ENCODE measurements at regions not wholly inside any gene's neighbourhood (a gene's known extent, or its start where the extent isn't known, plus 50 kb on each side); places are given as distances from the start of the nearest gene placed in this dataset.

GRCh38 chr12:34342048-34342447 lies 319.8 kb downstream of the ALG10 start:
- Histone ChIP-seq H3K27me3 (ENCODE audit: control insufficient read depth in 1 of 2, insufficient read depth in 2 of 2, low read length in 2 of 2) (peaks cover 10 to 79% of the 10 kb centered on the region in 2 experiments), H3K9me3 (ENCODE audit: low read length) (no peaks in the 10 kb centered on the region), H3K4me2 (ENCODE audit: low read depth, low read length) (no peak overlapping the region), H3K4me3 (replicated peaks in 1 of 3; ENCODE audit: insufficient read depth in 1 of 3, low read depth in 2 of 3, low read length in 3 of 3) (no peak overlapping the region), H4K20me1 (ENCODE audit: insufficient read depth, low read length) (no peaks in the 10 kb centered on the region), H3K4me1 (ENCODE audit: insufficient read depth, low read length) (peaks cover 17% of the 10 kb centered on the region; the same call in 1 of the 2 replicates), H2AFZ (ENCODE audit: low read length) (no peak overlapping the region), H3K36me3 (replicated peaks in 1 of 2; ENCODE audit: control insufficient read depth in 1 of 2, insufficient read depth in 2 of 2, low read length in 2 of 2) (no peaks in the 10 kb centered on the region), H3K27ac (ENCODE audit: extremely low read length, insufficient read depth, low read length) (no peak overlapping the region), H3K9ac (ENCODE audit: insufficient read depth, low read depth, low read length) (no peak overlapping the region), H3K79me2 (ENCODE audit: insufficient read depth, low read length) (no peaks in the 10 kb centered on the region)
- BruUV-seq (replicated peaks): no TSS peak
- FAIRE-seq (no peak), DNase-seq (ENCODE audit: low spot score) (no peak), ATAC-seq (no peak)
- WGBS (ENCODE audit: low lambda C conversion rate): 22% methylated on average over 20 of the region's 25 CpGs
- ChIA-PET POLR2A (no interaction called here), CTCF (ENCODE audit: low intra/inter-chr PET ratio, low total read pairs) (no interaction called here)
- TF ChIP-seq EEA1 (CRISPR knock-in tag; IDR thresholded peaks at IDR 0.05; ENCODE audit: borderline replicate concordance) (no peak), PRPF4 (IDR thresholded peaks at IDR 0.05; ENCODE audit: low read depth, low read length, poor library complexity, severe bottlenecking) (no peak), ZNF768 (CRISPR knock-in tag; IDR thresholded peaks at IDR 0.05) (no peak), RFXAP (CRISPR knock-in tag; IDR thresholded peaks at IDR 0.05; ENCODE audit: borderline replicate concordance) (no peak), ZNF644 (CRISPR knock-in tag; IDR thresholded peaks at IDR 0.05; ENCODE audit: low read depth) (no peak), MEIS2 (CRISPR knock-in tag; IDR thresholded peaks at IDR 0.05) (no peak), POGZ (CRISPR knock-in tag; IDR thresholded peaks at IDR 0.05) (no peak), TFAP4 (IDR thresholded peaks at IDR 0.05; ENCODE audit: borderline replicate concordance, low read depth) (no peak), MLXIP (CRISPR knock-in tag; IDR thresholded peaks at IDR 0.05; ENCODE audit: borderline replicate concordance) (no peak), THYN1 (CRISPR knock-in tag; IDR thresholded peaks at IDR 0.05; ENCODE audit: borderline replicate concordance, low read depth) (no peak), ZNF790 (CRISPR knock-in tag; IDR thresholded peaks at IDR 0.05; ENCODE audit: borderline replicate concordance) (no peak), HMGXB3 (CRISPR knock-in tag; IDR thresholded peaks at IDR 0.05; ENCODE audit: borderline replicate concordance) (no peak), THRA (CRISPR knock-in tag; IDR thresholded peaks at IDR 0.05; ENCODE audit: borderline replicate concordance) (no peak), DDIT3 (CRISPR knock-in tag; IDR thresholded peaks at IDR 0.05) (no peak), THAP11 (CRISPR knock-in tag; IDR thresholded peaks at IDR 0.05) (no peak), XRCC5 (optimal IDR thresholded peaks at IDR 0.05; ENCODE audit: low read length) (no peak)
- in situ Hi-C loops (cut with HindIII; ENCODE audit: extremely low pct_ligation_motif_present, low pct_unique_long_range_greater_than_20kb): no loop called here
- intact Hi-C loops (cut with micrococcal nuclease; ENCODE audit: unreplicated experiment): no loop called here

All from HepG2 (cell line).